H1 (cell line): ENCODE measurements at regions not wholly inside any gene's neighbourhood (a gene's known extent, or its start where the extent isn't known, plus 50 kb on each side); places are given as distances from the start of the nearest gene placed in this dataset.

ENCODE experiments used
- CTCF ChIP-seq, 3 experiments: IDR thresholded peaks; 1 replicate in 2 of 3; 2 replicates in 1 of 3; pipeline versions ENCODE4 v1.5.1 to v1.6.1; 2011; ENCODE audit warnings: low read length in 3 of 3, mild to moderate bottlenecking in 3 of 3, inconsistent platforms in 2 of 3, low read depth in 1 of 3, moderate library complexity in 1 of 3; ENCODE audit not compliant: insufficient read depth in 1 of 3; ENCODE audit errors: control extremely low read depth in 1 of 3
- POLR2A ChIP-seq, 2 experiments: IDR thresholded peaks; 1 replicate in 1 of 2; 2 replicates in 1 of 2; pipeline ENCODE4 v1.6.1; 2011; ENCODE audit warnings: low read depth in 2 of 2, low read length in 2 of 2, mild to moderate bottlenecking in 2 of 2; ENCODE audit errors: control extremely low read depth in 1 of 2
- RAD21 ChIP-seq, 2 experiments: IDR thresholded peaks in 1 of 2; conservative IDR thresholded peaks in 1 of 2; 2 replicates each; pipeline ENCODE4 v1.6.1; 2011; ENCODE audit warnings: low read depth in 2 of 2, low read length in 2 of 2, improper control_type of control experiment in 1 of 2, inconsistent platforms in 1 of 2, mild to moderate bottlenecking in 1 of 2, moderate library complexity in 1 of 2

- TF ChIP-seq CTCF (IDR thresholded peaks at IDR 0.05; ENCODE audit: control extremely low read depth in 1 of 3, insufficient read depth in 1 of 3, low read depth in 1 of 3, low read length in 3 of 3) (no peak), POLR2A (IDR thresholded peaks at IDR 0.05; ENCODE audit: control extremely low read depth in 1 of 2, low read depth in 2 of 2, low read length in 2 of 2) (no peak), RAD21 (IDR thresholded peaks at IDR 0.05 in 1 of 2, conservative IDR thresholded peaks at IDR 0.05 in 1 of 2; ENCODE audit: low read depth in 2 of 2, low read length in 2 of 2) (no peak)
Observed at GRCh38 chr2:113838744-113839444, 51.0 kb upstream of the ACTR3 start.
